ENCODE measurements at regions not wholly inside any gene's neighbourhood (a gene's known extent, or its start where the extent isn't known, plus 50 kb on each side); places are given as distances from the start of the nearest gene placed in this dataset.

DNA sequence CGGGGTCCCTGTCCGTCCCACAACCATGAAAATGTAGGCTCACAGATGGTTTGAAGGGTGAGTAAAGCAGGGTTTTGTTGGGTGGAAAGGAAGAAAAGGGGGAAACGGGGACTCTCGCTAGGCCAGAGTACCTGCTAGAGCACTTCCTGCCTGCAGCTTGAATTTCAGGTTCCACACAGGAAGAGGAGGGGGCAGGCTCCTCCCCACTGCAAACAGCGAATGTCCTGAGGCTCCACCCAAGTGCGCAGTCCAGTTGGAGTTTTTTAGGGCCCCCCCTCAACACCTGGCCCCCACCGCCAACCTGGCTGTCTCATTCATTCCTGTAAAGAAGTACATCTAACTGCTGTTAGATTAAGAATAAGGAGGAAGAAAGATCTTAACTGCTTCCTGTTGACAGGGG lies 414.7 kb downstream of the SH2D4B start:
- no TSS peak for BruUV-seq (replicated peaks)
- CTCF ChIA-PET: no interaction called here
- no peaks in the 10 kb centered on the region for H3K36me3 Mint-ChIP-seq (ENCODE audit: insufficient read depth, unreplicated experiment)
- intact Hi-C loops (cut with micrococcal nuclease; ENCODE audit: unreplicated experiment): no loop called here
- no peak for DNase-seq
- H3K27me3 Mint-ChIP-seq (ENCODE audit: unreplicated experiment): no peaks in the 10 kb centered on the region
- TF ChIP-seq CTCF (IDR thresholded peaks at IDR 0.05; ENCODE audit: unreplicated experiment): no peak
- H3K4me1 Mint-ChIP-seq (ENCODE audit: low read depth, unreplicated experiment): no peaks in the 10 kb centered on the region
- H3K27ac Mint-ChIP-seq (ENCODE audit: unreplicated experiment): no peak overlapping the region
- H3K4me3 Mint-ChIP-seq (ENCODE audit: low read depth, unreplicated experiment): no peak overlapping the region
- no peaks in the 10 kb centered on the region for H3K9me3 Mint-ChIP-seq (ENCODE audit: low read depth, unreplicated experiment)

DNA sequence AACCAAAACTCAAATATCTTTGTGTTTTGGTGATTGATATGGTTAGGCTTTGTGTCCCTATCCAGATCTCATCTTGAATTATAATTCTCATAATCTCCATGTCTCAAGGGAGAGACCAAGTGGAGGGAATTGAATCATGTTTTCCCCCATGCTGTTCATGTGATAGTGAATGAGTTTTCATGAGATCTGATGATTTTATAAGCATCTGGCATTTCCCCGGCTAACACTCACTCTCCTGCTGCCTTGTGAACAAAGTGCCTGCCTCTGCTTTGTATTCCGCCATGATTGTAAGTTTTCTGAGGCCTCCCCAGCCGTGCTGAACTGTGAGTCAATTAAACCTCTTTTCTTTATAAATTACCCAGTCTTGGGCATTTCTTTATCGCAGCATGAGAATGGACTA lies 419.5 kb downstream of the SH2D4B start:
- no peaks in the 10 kb centered on the region for H3K36me3 Mint-ChIP-seq (ENCODE audit: insufficient read depth, unreplicated experiment)
- intact Hi-C loops (cut with micrococcal nuclease; ENCODE audit: unreplicated experiment): no loop called here
- no peak overlapping the region for H3K27ac Mint-ChIP-seq (ENCODE audit: unreplicated experiment)
- BruUV-seq (replicated peaks): no TSS peak
- CTCF ChIA-PET: no interaction called here
- H3K27me3 Mint-ChIP-seq (ENCODE audit: unreplicated experiment): no peaks in the 10 kb centered on the region
- no peak for DNase-seq
- no peaks in the 10 kb centered on the region for H3K4me1 Mint-ChIP-seq (ENCODE audit: low read depth, unreplicated experiment)
- no peak overlapping the region for H3K4me3 Mint-ChIP-seq (ENCODE audit: low read depth, unreplicated experiment)
- no peaks in the 10 kb centered on the region for H3K9me3 Mint-ChIP-seq (ENCODE audit: low read depth, unreplicated experiment)
- no peak for TF ChIP-seq CTCF (IDR thresholded peaks at IDR 0.05; ENCODE audit: unreplicated experiment)

DNA sequence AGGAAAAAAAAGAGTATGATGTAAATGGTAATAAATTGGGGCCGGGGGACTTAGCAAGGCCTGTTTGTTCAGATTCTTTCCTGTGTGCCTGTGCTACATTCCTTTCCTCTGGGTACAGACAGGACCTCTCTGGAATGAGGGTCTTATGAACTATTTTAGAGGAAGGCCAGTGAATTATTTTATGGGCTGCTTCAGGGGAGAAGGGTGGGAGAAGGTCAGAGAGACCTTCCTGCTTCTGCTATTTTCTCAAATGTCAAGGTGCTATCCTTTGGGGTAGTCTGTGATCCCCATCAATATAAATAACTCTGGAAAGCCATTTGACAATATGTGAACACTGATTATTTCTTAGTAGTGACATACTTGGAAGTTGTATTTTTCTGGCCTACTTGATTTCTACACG lies 426.5 kb downstream of the SH2D4B start:
- H3K27me3 Mint-ChIP-seq (ENCODE audit: unreplicated experiment): no peaks in the 10 kb centered on the region
- H3K27ac Mint-ChIP-seq (ENCODE audit: unreplicated experiment): no peak overlapping the region
- intact Hi-C loops (cut with micrococcal nuclease; ENCODE audit: unreplicated experiment): no loop called here
- H3K4me3 Mint-ChIP-seq (ENCODE audit: low read depth, unreplicated experiment): no peak overlapping the region
- no peak for TF ChIP-seq CTCF (IDR thresholded peaks at IDR 0.05; ENCODE audit: unreplicated experiment)
- BruUV-seq (replicated peaks): no TSS peak
- DNase-seq: no peak
- no peaks in the 10 kb centered on the region for H3K9me3 Mint-ChIP-seq (ENCODE audit: low read depth, unreplicated experiment)
- no peaks in the 10 kb centered on the region for H3K36me3 Mint-ChIP-seq (ENCODE audit: insufficient read depth, unreplicated experiment)
- H3K4me1 Mint-ChIP-seq (ENCODE audit: low read depth, unreplicated experiment): no peaks in the 10 kb centered on the region
- CTCF ChIA-PET: no interaction called here

DNA sequence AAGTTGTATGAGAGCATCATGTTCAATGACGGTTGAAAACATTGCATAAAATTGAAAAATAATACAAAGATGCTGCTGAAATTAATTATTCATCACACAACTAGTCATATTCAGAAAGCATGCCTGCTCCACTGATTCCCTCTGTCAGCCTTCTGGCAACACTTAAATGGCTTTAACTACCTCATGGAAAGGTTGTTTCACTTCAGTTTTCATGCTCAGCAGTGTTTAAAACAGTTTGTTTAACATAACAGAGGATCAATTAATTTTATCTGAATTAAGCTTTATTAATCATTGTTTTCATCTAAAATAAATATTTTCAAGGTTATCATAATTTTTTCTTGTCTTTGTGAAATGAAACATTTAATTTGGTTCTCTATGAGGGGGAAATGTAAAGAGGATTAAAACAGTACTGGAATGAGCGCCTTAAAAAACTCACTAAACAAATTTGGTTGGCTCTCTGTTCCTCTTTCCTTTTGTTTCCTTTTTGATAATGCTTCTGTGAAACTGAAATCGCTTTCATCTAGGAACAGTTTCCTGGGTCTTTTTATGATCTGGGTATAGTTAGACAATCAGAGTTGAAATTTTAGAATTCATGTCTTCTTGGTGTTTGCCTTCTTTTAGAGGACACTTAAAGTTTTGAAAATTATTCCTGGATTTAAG lies 427.4 kb downstream of the SH2D4B start:
- Mint-ChIP-seq H3K4me1 (ENCODE audit: low read depth, unreplicated experiment) (no peaks in the 10 kb centered on the region), H3K4me3 (ENCODE audit: low read depth, unreplicated experiment) (no peak overlapping the region), H3K27ac (ENCODE audit: unreplicated experiment) (no peak overlapping the region), H3K36me3 (ENCODE audit: insufficient read depth, unreplicated experiment) (no peaks in the 10 kb centered on the region), H3K9me3 (ENCODE audit: low read depth, unreplicated experiment) (no peaks in the 10 kb centered on the region), H3K27me3 (ENCODE audit: unreplicated experiment) (no peaks in the 10 kb centered on the region)
- DNase-seq: no peak
- CTCF ChIA-PET: no interaction called here
- BruUV-seq (replicated peaks): no TSS peak
- no peak for TF ChIP-seq CTCF (IDR thresholded peaks at IDR 0.05; ENCODE audit: unreplicated experiment)
- intact Hi-C loops (cut with micrococcal nuclease; ENCODE audit: unreplicated experiment): no loop called here
